ENCODE measurements at regions not wholly inside any gene's neighbourhood (a gene's known extent, or its start where the extent isn't known, plus 50 kb on each side); places are given as distances from the start of the nearest gene placed in this dataset.

DNA sequence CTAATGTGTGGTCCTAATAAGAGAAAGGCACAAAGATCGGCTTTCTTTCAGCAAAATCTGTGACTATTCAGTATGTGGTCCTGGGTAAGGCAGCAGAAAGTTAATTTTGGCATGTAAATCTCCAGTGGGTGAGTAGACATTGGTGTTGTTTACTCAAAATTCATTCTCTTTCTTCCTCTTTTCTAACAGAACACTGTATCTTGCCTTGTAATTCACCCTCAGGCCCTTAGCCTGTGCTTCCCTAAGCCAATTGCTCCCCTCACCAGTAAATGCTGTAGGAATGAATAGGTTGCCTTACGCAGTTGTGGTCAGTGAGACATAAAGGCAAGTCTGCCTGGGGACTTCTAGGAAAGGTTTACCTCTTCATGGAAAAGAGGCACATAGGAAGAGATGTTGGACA, 49.9 kb upstream of the PDE3B start:
- Histone ChIP-seq H3K4me3 (no peak overlapping the region), H3K4me1 (peaks cover 0 to 4% (median 0%) of the 10 kb centered on the region in 4 donors), H3K27ac (no peak overlapping the region), H3K27me3 (no peaks in the 10 kb centered on the region), H3K9me3 (no peaks in the 10 kb centered on the region), H3K36me3 (no peaks in the 10 kb centered on the region)
- intact Hi-C loops (cut with DNase I; ENCODE audit: low total_unique reads) (no loop called here), in situ Hi-C loops (cut with MboI; ENCODE audit: low pct_ligation_motif_present in 1 of 4, low pct_unique_long_range_greater_than_20kb in 1 of 4, low sequenced_read_pairs in 3 of 4) (no loop called here)
- WGBS, 2 donors (ENCODE audit: low coverage in 1 of 2): 85 to 100% methylated on average over 1 to 2 of the region's 2 CpGs
- TF ChIP-seq POLR2AphosphoS5 (IDR thresholded peaks at IDR 0.05) (no peak), EP300 (IDR thresholded peaks at IDR 0.05; ENCODE audit: low read depth) (no peak), POLR2A (IDR thresholded peaks at IDR 0.05) (no peak)
- TF ChIP-seq, protein P1, sequence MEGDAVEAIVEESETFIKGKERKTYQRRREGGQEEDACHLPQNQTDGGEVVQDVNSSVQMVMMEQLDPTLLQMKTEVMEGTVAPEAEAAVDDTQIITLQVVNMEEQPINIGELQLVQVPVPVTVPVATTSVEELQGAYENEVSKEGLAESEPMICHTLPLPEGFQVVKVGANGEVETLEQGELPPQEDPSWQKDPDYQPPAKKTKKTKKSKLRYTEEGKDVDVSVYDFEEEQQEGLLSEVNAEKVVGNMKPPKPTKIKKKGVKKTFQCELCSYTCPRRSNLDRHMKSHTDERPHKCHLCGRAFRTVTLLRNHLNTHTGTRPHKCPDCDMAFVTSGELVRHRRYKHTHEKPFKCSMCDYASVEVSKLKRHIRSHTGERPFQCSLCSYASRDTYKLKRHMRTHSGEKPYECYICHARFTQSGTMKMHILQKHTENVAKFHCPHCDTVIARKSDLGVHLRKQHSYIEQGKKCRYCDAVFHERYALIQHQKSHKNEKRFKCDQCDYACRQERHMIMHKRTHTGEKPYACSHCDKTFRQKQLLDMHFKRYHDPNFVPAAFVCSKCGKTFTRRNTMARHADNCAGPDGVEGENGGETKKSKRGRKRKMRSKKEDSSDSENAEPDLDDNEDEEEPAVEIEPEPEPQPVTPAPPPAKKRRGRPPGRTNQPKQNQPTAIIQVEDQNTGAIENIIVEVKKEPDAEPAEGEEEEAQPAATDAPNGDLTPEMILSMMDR (IDR thresholded peaks at IDR 0.05): no peak
- DNase-seq: no peak

Data from transverse colon (tissue), 4 donors.